GM23248 (cell line): ENCODE measurements at regions not wholly inside any gene's neighbourhood (a gene's known extent, or its start where the extent isn't known, plus 50 kb on each side); places are given as distances from the start of the nearest gene placed in this dataset.

Experiments used
- DNase-seq: peaks from one replicate; pipeline ENCODE4 v3.0.0-alpha.2; 2015
- H2AFZ ChIP-seq: fragments of 200-600 bp; sonication (generic); 2 replicates; pipeline ENCODE4 v1.6.1; 2016; ENCODE audit warnings: antibody characterized with exemption
- H3F3A ChIP-seq: fragments of 200-600 bp; sonication (generic); 2 replicates; pipeline ENCODE4 v1.6.1; 2016; ENCODE audit warnings: mild to moderate bottlenecking, antibody characterized with exemption, mixed run types; ENCODE audit not compliant: insufficient read depth
- H3K27ac ChIP-seq: fragments of 200-600 bp; sonication (generic); 2 replicates; pipeline ENCODE4 v1.5.1; 2016; ENCODE audit warnings: mild to moderate bottlenecking
- H3K27me3 ChIP-seq: fragments of 200-600 bp; sonication (generic); replicated peaks from 2 replicates; pipeline ENCODE4 v1.6.1; 2016; ENCODE audit warnings: mild to moderate bottlenecking; ENCODE audit not compliant: insufficient read depth
- H3K36me3 ChIP-seq: fragments of 200-600 bp; sonication (generic); 2 replicates; pipeline ENCODE4 v1.6.1; 2016; ENCODE audit warnings: low read depth, mild to moderate bottlenecking
- H3K4me1 ChIP-seq: fragments of 200-600 bp; sonication (generic); 2 replicates; pipeline ENCODE4 v1.6.1; 2016; ENCODE audit warnings: mild to moderate bottlenecking; ENCODE audit not compliant: insufficient read depth
- H3K4me2 ChIP-seq: fragments of 200-600 bp; sonication (generic); one replicate; pipeline ENCODE4 v1.6.1; 2016; ENCODE audit warnings: mild to moderate bottlenecking; ENCODE audit not compliant: unreplicated experiment
- H3K4me3 ChIP-seq: fragments of 200-600 bp; sonication (generic); 2 replicates; pipeline ENCODE4 v1.5.1; 2016; ENCODE audit warnings: mild to moderate bottlenecking
- H3K79me2 ChIP-seq: fragments of 200-600 bp; sonication (generic); 2 replicates; pipeline ENCODE4 v1.6.1; 2016; ENCODE audit warnings: mild to moderate bottlenecking; ENCODE audit not compliant: insufficient read depth
- H3K9ac ChIP-seq: fragments of 200-600 bp; sonication (generic); 2 replicates; pipeline ENCODE4 v1.6.1; 2016; ENCODE audit warnings: mild to moderate bottlenecking
- H3K9me2 ChIP-seq: fragments of 200-600 bp; sonication (generic); 2 replicates; pipeline ENCODE4 v1.6.1; 2016; ENCODE audit warnings: mixed run types, mild to moderate bottlenecking, moderate library complexity; ENCODE audit not compliant: insufficient read depth
- H3K9me3 ChIP-seq: fragments of 200-600 bp; sonication (generic); one replicate; pipeline ENCODE4 v1.6.1; 2017; ENCODE audit warnings: low read depth
- H4K20me1 ChIP-seq: fragments of 200-600 bp; sonication (generic); 2 replicates; pipeline ENCODE4 v1.6.0; 2016; ENCODE audit not compliant: insufficient read depth
- EZH2 ChIP-seq: fragments of 200-600 bp; sonication (generic); IDR thresholded peaks from 2 replicates; pipeline ENCODE4 v1.6.1; 2018; ENCODE audit warnings: antibody characterized with exemption, mild to moderate bottlenecking; ENCODE audit not compliant: insufficient read depth, poor library complexity, severe bottlenecking
- EZH2phosphoT487 ChIP-seq: fragments of 200-600 bp; sonication (generic); IDR thresholded peaks from 2 replicates; pipeline ENCODE4 v1.6.1; 2018; ENCODE audit warnings: antibody characterized with exemption, moderate library complexity, mild to moderate bottlenecking, low read depth; ENCODE audit not compliant: insufficient read depth
- WGBS, 2 experiments: methylation state at CpG; one replicate each; pipeline ENCODE4 v1.1.6; 2015 to 2017; ENCODE audit warnings: low lambda C conversion rate in 2 of 2, low coverage in 1 of 2; ENCODE audit errors: missing lambda C conversion rate in 2 of 2; 5-methylcytosine and 5-hydroxymethylcytosine counted together
- in situ Hi-C: fragments of 300-500 bp; cut with MboI; formaldehyde crosslinking; loops from 2 replicates; pipeline ENCODE4 v1.15.0; 2020

- Histone ChIP-seq H3K4me3 (no peak overlapping the region), H3K9me3 (no peaks in the 10 kb centered on the region), H3K27me3 (no peaks in the 10 kb centered on the region), H2AFZ (no peak overlapping the region), H3K36me3 (no peaks in the 10 kb centered on the region), H3K79me2 (no peaks in the 10 kb centered on the region), H4K20me1 (no peaks in the 10 kb centered on the region), H3K4me1 (peaks cover 5% of the 10 kb centered on the region; the same call in 1 of the 2 replicates), H3K27ac (no peak overlapping the region), H3K9ac (no peak overlapping the region), H3K9me2 (no peaks in the 10 kb centered on the region), H3F3A (peaks cover 12% of the 10 kb centered on the region), H3K4me2 (no peak overlapping the region)
- TF ChIP-seq EZH2phosphoT487 (no peak), EZH2 (no peak)
- 89 to 95% methylated on average over 8 of the region's 8 CpGs for WGBS, 2 experiments
- in situ Hi-C loops, result no loop called here
- DNase-seq, result no peak
Measured at GRCh38 chr2:152243761-152244640, 68.4 kb upstream of the STAM2 start.

GRCh38 chr2:152245653-152246052 lies 70.1 kb upstream of the STAM2 start:
- peaks cover 5% of the 10 kb centered on the region; the same call in 1 of the 2 replicates for H3K4me1 ChIP-seq
- H3K27me3 ChIP-seq, result no peaks in the 10 kb centered on the region
- H3K9me3 ChIP-seq, result no peaks in the 10 kb centered on the region
- no peak overlapping the region for H3K4me3 ChIP-seq
- H4K20me1 ChIP-seq, result no peaks in the 10 kb centered on the region
- DNase-seq, result no peak
- H3K9me2 ChIP-seq, result no peaks in the 10 kb centered on the region
- in situ Hi-C loops, result no loop called here
- no peak overlapping the region for H2AFZ ChIP-seq
- H3K27ac ChIP-seq, result no peak overlapping the region
- no peak for TF ChIP-seq EZH2
- H3K79me2 ChIP-seq, result no peaks in the 10 kb centered on the region
- no peak overlapping the region for H3K4me2 ChIP-seq
- H3K36me3 ChIP-seq, result no peaks in the 10 kb centered on the region
- H3K9ac ChIP-seq, result no peak overlapping the region
- peaks cover 3% of the 10 kb centered on the region for H3F3A ChIP-seq

- H2AFZ ChIP-seq, result no peak overlapping the region
- H3K4me3 ChIP-seq, result no peak overlapping the region
- H4K20me1 ChIP-seq, result no peaks in the 10 kb centered on the region
- H3K9ac ChIP-seq, result no peak overlapping the region
- WGBS, 2 experiments, result 97 to 100% methylated on average over 4 of the region's 4 CpGs
- DNase-seq, result no peak
- no peaks in the 10 kb centered on the region for H3K9me3 ChIP-seq
- TF ChIP-seq EZH2, result no peak
- TF ChIP-seq EZH2phosphoT487, result no peak
- no peaks in the 10 kb centered on the region for H3F3A ChIP-seq
- in situ Hi-C loops, result no loop called here
- H3K4me2 ChIP-seq, result no peak overlapping the region
- no peak overlapping the region for H3K27ac ChIP-seq
- H3K79me2 ChIP-seq, result no peaks in the 10 kb centered on the region
- no peaks in the 10 kb centered on the region for H3K4me1 ChIP-seq
- H3K9me2 ChIP-seq, result no peaks in the 10 kb centered on the region
- no peaks in the 10 kb centered on the region for H3K36me3 ChIP-seq
- H3K27me3 ChIP-seq, result no peaks in the 10 kb centered on the region
Measured at GRCh38 chr2:152246686-152247336, 71.2 kb upstream of the STAM2 start.

GRCh38 chr2:152247337-152247695 lies 71.8 kb upstream of the STAM2 start:
- H3K4me3 ChIP-seq, result no peak overlapping the region
- H3F3A ChIP-seq, result no peaks in the 10 kb centered on the region
- H3K4me1 ChIP-seq, result no peaks in the 10 kb centered on the region
- in situ Hi-C loops, result no loop called here
- TF ChIP-seq EZH2phosphoT487 (no peak), EZH2 (no peak)
- no peaks in the 10 kb centered on the region for H3K27me3 ChIP-seq
- no peak overlapping the region for H2AFZ ChIP-seq
- no peaks in the 10 kb centered on the region for H3K9me3 ChIP-seq
- H3K36me3 ChIP-seq, result no peaks in the 10 kb centered on the region
- H3K27ac ChIP-seq, result no peak overlapping the region
- peak; percentile 73 for DNase-seq
- H3K4me2 ChIP-seq, result no peak overlapping the region
- WGBS, 2 experiments, result 19 to 20% methylated on average over 2 of the region's 2 CpGs
- H4K20me1 ChIP-seq, result no peaks in the 10 kb centered on the region
- H3K79me2 ChIP-seq, result no peaks in the 10 kb centered on the region
- no peaks in the 10 kb centered on the region for H3K9me2 ChIP-seq
- H3K9ac ChIP-seq, result no peak overlapping the region
